GM19238 (cell line): ENCODE measurements at regions not wholly inside any gene's neighbourhood (a gene's known extent, or its start where the extent isn't known, plus 50 kb on each side); places are given as distances from the start of the nearest gene placed in this dataset.
"Not testable (repeated sequence)": the region's sequence is repeated elsewhere in the genome, so short reads cannot be mapped to it uniquely, and the experiment has no call there.

Experiments used
- DNase-seq: peaks from one replicate; pipeline ENCODE4 v3.0.0; 2011; ENCODE audit warnings: low spot score; ENCODE audit not compliant: insufficient read length

DNA sequence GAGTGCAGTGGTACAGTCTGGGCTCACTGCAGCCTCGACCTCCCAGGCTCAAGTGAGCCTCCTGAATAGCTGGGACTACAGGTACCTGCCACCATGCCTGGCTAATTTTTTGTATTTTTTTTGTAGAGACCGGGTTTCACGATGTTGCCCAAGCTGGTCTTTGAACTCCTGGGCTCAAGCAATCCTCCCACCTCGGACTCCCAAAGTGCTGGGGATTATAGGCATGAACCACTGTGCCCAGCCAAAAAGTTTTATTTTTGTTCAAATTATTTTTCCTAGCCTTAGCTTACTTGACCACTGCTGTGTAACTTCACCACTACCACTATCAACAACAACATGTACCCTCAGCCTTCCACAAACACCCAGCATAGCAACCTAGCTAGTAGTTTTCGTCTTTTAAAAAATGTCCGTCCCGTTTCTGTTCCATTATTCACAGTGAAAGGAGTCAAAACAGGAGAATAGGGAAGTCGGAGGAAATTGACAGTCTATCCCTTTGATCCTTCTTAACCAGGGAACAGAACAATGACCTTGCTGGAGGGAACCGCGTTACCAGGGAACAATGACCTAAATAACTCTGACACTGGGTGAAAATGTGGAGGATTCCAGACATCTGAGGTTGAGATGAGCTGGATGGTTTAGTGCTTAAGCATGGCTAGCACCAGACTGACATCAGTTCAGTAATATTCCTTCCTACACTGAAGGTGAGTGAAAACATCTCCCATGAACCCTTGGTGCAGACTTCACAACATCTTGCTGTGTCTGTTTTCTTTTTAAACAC, 69.2 kb upstream of the ARL4C start:
- no peak for DNase-seq

DNA sequence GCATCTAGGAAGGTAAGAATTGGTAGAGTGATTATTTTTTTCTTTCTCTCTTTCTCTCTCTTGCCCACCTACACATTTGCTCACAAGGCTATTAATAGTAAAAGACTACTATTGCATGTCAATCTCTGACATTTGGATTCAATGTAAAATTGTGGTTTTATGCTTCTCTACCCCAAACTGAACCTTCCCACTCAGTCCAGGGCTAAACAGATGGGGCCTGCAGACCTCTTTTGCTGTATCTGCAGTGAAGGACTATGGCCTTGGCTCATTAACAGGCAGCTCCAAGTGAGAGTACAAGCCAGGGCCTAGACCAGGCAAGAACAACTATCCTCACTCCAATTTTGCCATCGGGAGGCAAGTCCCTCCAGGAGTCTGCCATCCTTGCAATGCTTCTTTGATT, 68.3 kb upstream of the ARL4C start:
- DNase-seq, result no peak

- DNase-seq, result no peak
Measured at GRCh38 chr2:234564699-234565098, 67.8 kb upstream of the ARL4C start.

GRCh38 chr2:234559609-234560008, 62.7 kb upstream of the ARL4C start:
- no peak for DNase-seq

GRCh38 chr2:234558642-234559041, 61.8 kb upstream of the ARL4C start:
- DNase-seq, result no peak

GRCh38 chr2:234556848-234557573, 60.1 kb upstream of the ARL4C start:
- no peak for DNase-seq

- DNase-seq, result no peak
Measured at GRCh38 chr2:234555616-234556249, 58.9 kb upstream of the ARL4C start.

DNA sequence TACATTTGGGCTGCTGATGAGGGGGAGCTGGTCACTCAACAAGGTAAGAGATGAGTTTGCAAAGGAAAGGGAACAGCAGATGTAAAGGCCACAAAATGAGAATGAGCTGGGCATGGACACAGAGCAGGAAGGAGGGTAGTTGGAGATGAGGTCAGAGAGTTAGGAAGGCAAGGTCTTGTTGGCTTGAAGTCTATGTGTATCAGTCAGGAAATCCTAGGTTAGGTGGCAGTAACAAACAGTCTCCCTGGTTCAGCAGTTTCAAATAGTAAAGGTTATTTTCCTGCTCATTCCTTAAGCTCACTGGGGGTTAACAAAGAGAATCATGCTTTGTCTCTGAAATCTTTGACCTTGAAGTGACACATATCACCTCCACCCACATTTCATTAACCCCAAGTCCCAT, 58.3 kb upstream of the ARL4C start:
- no peak for DNase-seq

GRCh38 chr2:234553223-234553622, 56.3 kb upstream of the ARL4C start:
- DNase-seq, result not testable (repeated sequence)

GRCh38 chr2:234550511-234551107, 53.7 kb upstream of the ARL4C start:
- DNase-seq, result peak; percentile 44

DNA sequence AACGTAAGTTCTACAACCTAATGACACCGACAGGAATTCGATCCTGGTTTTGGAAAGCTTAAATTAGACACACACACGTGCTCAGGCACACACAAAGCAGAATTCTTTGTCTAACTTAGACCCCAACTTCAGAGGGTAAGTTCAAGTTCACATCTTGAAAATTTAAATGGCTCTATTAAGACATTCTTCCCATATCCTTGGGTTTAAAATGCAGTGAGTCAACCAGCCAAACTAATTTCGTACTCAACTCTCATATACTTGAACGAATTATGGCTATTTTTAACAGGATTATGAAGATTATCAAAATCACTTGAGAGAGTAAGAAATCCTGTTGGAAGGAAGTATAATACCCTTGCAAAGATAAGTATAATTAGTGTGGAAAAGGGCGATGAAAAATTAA, 53.2 kb upstream of the ARL4C start:
- no peak for DNase-seq

GRCh38 chr2:234548695-234549420, 52.0 kb upstream of the ARL4C start:
- no peak for DNase-seq

GRCh38 chr2:234546770-234547169, 49.9 kb upstream of the ARL4C start:
- DNase-seq, result no peak
